ENCODE measurements at regions not wholly inside any gene's neighbourhood (a gene's known extent, or its start where the extent isn't known, plus 50 kb on each side); places are given as distances from the start of the nearest gene placed in this dataset.

GRCh38 chr1:181949500-181949899, 112.0 kb downstream of the ZNF648 start:
- Histone ChIP-seq H3K27ac (ENCODE audit: low read depth, low read length) (no peak overlapping the region), H3K9me3 (ENCODE audit: low read depth, low read length) (no peaks in the 10 kb centered on the region), H4K20me1 (ENCODE audit: insufficient read depth, low read length) (no peaks in the 10 kb centered on the region), H3K4me1 (ENCODE audit: insufficient read depth, low read length) (no peaks in the 10 kb centered on the region), H3K27me3 (ENCODE audit: insufficient read depth, low read length) (no peaks in the 10 kb centered on the region), H3K36me3 (ENCODE audit: insufficient read depth, low read length) (no peaks in the 10 kb centered on the region), H2AFZ (ENCODE audit: low read length) (no peak overlapping the region), H3K4me2 (ENCODE audit: insufficient read depth, low read length) (no peak overlapping the region), H3K79me2 (ENCODE audit: insufficient read depth, low read length) (no peaks in the 10 kb centered on the region), H3K4me3 (ENCODE audit: insufficient read depth, low read length) (no peak overlapping the region)
- TF ChIP-seq, protein P1, sequence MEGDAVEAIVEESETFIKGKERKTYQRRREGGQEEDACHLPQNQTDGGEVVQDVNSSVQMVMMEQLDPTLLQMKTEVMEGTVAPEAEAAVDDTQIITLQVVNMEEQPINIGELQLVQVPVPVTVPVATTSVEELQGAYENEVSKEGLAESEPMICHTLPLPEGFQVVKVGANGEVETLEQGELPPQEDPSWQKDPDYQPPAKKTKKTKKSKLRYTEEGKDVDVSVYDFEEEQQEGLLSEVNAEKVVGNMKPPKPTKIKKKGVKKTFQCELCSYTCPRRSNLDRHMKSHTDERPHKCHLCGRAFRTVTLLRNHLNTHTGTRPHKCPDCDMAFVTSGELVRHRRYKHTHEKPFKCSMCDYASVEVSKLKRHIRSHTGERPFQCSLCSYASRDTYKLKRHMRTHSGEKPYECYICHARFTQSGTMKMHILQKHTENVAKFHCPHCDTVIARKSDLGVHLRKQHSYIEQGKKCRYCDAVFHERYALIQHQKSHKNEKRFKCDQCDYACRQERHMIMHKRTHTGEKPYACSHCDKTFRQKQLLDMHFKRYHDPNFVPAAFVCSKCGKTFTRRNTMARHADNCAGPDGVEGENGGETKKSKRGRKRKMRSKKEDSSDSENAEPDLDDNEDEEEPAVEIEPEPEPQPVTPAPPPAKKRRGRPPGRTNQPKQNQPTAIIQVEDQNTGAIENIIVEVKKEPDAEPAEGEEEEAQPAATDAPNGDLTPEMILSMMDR (IDR thresholded peaks at IDR 0.05; ENCODE audit: extremely low read depth, low read depth, low read length), result no peak
- DNase-seq (ENCODE audit: insufficient read length, low spot score, missing footprints), result no peak

- H3K79me2 ChIP-seq (ENCODE audit: insufficient read depth, low read length), result no peaks in the 10 kb centered on the region
- no peaks in the 10 kb centered on the region for H3K4me1 ChIP-seq (ENCODE audit: insufficient read depth, low read length)
- H4K20me1 ChIP-seq (ENCODE audit: insufficient read depth, low read length), result no peaks in the 10 kb centered on the region
- no peaks in the 10 kb centered on the region for H3K36me3 ChIP-seq (ENCODE audit: insufficient read depth, low read length)
- H3K4me3 ChIP-seq (ENCODE audit: insufficient read depth, low read length), result no peak overlapping the region
- H2AFZ ChIP-seq (ENCODE audit: low read length), result no peak overlapping the region
- TF ChIP-seq, protein P1 (IDR thresholded peaks at IDR 0.05; ENCODE audit: extremely low read depth, low read depth, low read length), result no peak
- H3K27ac ChIP-seq (ENCODE audit: low read depth, low read length), result no peak overlapping the region
- no peak for DNase-seq (ENCODE audit: insufficient read length, low spot score, missing footprints)
- no peak overlapping the region for H3K4me2 ChIP-seq (ENCODE audit: insufficient read depth, low read length)
- H3K27me3 ChIP-seq (ENCODE audit: insufficient read depth, low read length), result no peaks in the 10 kb centered on the region
- no peaks in the 10 kb centered on the region for H3K9me3 ChIP-seq (ENCODE audit: low read depth, low read length)
Measured at GRCh38 chr1:181948372-181948771, 113.1 kb downstream of the ZNF648 start.

- Histone ChIP-seq H4K20me1 (ENCODE audit: insufficient read depth, low read length) (no peaks in the 10 kb centered on the region), H3K4me2 (ENCODE audit: insufficient read depth, low read length) (no peak overlapping the region), H3K4me3 (ENCODE audit: insufficient read depth, low read length) (no peak overlapping the region), H3K9me3 (ENCODE audit: low read depth, low read length) (no peaks in the 10 kb centered on the region), H3K79me2 (ENCODE audit: insufficient read depth, low read length) (no peaks in the 10 kb centered on the region), H3K4me1 (ENCODE audit: insufficient read depth, low read length) (no peaks in the 10 kb centered on the region), H3K27me3 (ENCODE audit: insufficient read depth, low read length) (no peaks in the 10 kb centered on the region), H2AFZ (ENCODE audit: low read length) (no peak overlapping the region), H3K27ac (ENCODE audit: low read depth, low read length) (no peak overlapping the region), H3K36me3 (ENCODE audit: insufficient read depth, low read length) (no peaks in the 10 kb centered on the region)
- no peak for DNase-seq (ENCODE audit: insufficient read length, low spot score, missing footprints)
- TF ChIP-seq, protein P1 (IDR thresholded peaks at IDR 0.05; ENCODE audit: extremely low read depth, low read depth, low read length), result no peak
Measured at GRCh38 chr1:181947441-181947840, 114.1 kb downstream of the ZNF648 start.

- Histone ChIP-seq H3K36me3 (ENCODE audit: insufficient read depth, low read length) (no peaks in the 10 kb centered on the region), H4K20me1 (ENCODE audit: insufficient read depth, low read length) (no peaks in the 10 kb centered on the region), H3K4me2 (ENCODE audit: insufficient read depth, low read length) (no peak overlapping the region), H3K79me2 (ENCODE audit: insufficient read depth, low read length) (no peaks in the 10 kb centered on the region), H3K4me3 (ENCODE audit: insufficient read depth, low read length) (no peak overlapping the region), H3K27me3 (ENCODE audit: insufficient read depth, low read length) (no peaks in the 10 kb centered on the region), H2AFZ (ENCODE audit: low read length) (no peak overlapping the region), H3K9me3 (ENCODE audit: low read depth, low read length) (no peaks in the 10 kb centered on the region), H3K4me1 (ENCODE audit: insufficient read depth, low read length) (no peaks in the 10 kb centered on the region), H3K27ac (ENCODE audit: low read depth, low read length) (no peak overlapping the region)
- DNase-seq (ENCODE audit: insufficient read length, low spot score, missing footprints), result peak; percentile 31
- TF ChIP-seq, protein P1 (IDR thresholded peaks at IDR 0.05; ENCODE audit: extremely low read depth, low read depth, low read length), result peak; percentile 27
Measured at GRCh38 chr1:181936768-181937581, 124.5 kb downstream of the ZNF648 start.
